Retinal pigment epithelial cell (primary cell): ENCODE measurements at regions not wholly inside any gene's neighbourhood (a gene's known extent, or its start where the extent isn't known, plus 50 kb on each side); places are given as distances from the start of the nearest gene placed in this dataset.

Experiments used
- DNase-seq: peaks from one replicate; pipeline ENCODE4 v3.0.0-alpha.2; 2010; ENCODE audit warnings: low read depth
- H3K4me3 ChIP-seq: 2 replicates; pipeline ENCODE4 v1.5.1; 2011; ENCODE audit warnings: mild to moderate bottlenecking, low read length, control low read depth, moderate library complexity
- CTCF ChIP-seq: conservative IDR thresholded peaks from 2 replicates; pipeline ENCODE4 v1.5.1; 2011; ENCODE audit warnings: low read depth, low read length, control low read depth, inconsistent platforms

- no peak overlapping the region for H3K4me3 ChIP-seq
- DNase-seq = no peak
- no peak for TF ChIP-seq CTCF
Observed at GRCh38 chr4:184529283-184529682, 54.9 kb upstream of the IRF2 start.

GRCh38 chr4:184528713-184529112, 54.4 kb upstream of the IRF2 start:
- DNase-seq = no peak
- TF ChIP-seq CTCF = no peak
- H3K4me3 ChIP-seq = no peak overlapping the region

DNA sequence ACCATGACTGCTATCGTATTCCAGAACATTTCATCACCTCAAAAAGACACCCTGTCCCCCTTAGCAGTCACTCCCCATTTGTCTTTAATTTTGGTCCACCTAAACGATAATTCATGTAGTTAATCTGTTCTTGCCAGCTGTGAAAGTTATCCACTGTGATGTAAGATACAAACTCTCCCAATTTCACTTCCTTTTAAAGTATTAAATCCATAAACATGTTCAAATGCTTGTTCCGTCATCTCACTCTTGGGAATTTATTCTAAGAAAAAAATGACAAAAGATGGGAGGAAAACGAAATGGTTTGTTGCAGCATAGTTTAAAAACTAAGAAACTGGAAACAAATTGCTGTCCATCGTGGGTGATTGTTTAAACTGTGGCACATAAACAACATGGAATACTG, 53.7 kb upstream of the IRF2 start:
- no peak overlapping the region for H3K4me3 ChIP-seq
- no peak for DNase-seq
- TF ChIP-seq CTCF = no peak

DNA sequence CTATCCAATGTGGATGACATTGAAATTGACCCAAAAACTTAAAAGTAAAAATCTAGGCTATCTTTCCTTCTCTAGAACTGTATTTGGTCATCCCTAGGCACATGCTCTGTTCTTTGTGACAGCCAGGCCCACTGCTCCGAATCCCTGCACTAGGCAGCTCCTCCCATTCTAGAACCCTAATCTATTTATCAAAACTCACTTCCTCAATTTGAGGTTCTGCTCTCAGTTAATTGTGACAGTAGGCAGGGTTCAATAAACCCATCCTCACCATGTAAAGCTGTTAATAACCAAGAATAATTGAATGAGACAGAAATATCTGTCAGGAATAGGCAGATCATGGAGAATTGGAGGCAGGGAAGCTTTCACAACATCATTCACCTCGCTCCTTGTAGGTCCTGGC, 51.9 kb upstream of the IRF2 start:
- no peak overlapping the region for H3K4me3 ChIP-seq
- no peak for DNase-seq
- no peak for TF ChIP-seq CTCF
